Muscle of back (tissue), 3 donors: ENCODE measurements at regions not wholly inside any gene's neighbourhood (a gene's known extent, or its start where the extent isn't known, plus 50 kb on each side); places are given as distances from the start of the nearest gene placed in this dataset.
"Not testable (repeated sequence)": the region's sequence is repeated elsewhere in the genome, so short reads cannot be mapped to it uniquely, and the experiment has no call there.

Experiments used
- DNase-seq, 3 donors: peaks; one replicate each; pipeline versions ENCODE4 v3.0.0 to v3.0.0-alpha.2; 2013

DNA sequence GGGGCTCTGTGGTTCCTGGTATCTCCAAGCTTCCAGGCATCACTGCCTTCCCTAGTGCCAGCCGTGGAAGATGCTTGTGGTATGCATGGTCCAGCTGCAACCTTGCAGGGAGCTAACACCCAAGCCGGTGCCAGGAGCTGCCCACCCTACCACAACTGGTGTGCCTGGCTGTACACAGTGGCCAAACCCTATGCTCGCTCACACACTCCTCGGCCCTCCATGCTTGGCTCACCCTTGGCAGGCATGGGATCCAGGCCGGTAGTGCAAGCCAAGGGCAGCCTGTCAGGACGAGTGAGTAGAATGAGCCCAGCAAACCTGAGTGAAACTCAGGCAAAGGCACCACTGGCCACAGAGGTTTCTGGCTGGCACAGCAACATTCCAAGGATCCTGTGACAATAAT lies 1676.0 kb downstream of the SLITRK1 start:
- DNase-seq = no peak

- no peak for DNase-seq
Measured at GRCh38 chr13:82202398-82202797, 1679.9 kb downstream of the SLITRK1 start.

GRCh38 chr13:82196087-82196486 lies 1686.2 kb downstream of the SLITRK1 start:
- no peak for DNase-seq

GRCh38 chr13:82187227-82187626 lies 1695.0 kb downstream of the SLITRK1 start:
- DNase-seq = no peak

GRCh38 chr13:82176751-82177150 lies 1705.5 kb downstream of the SLITRK1 start:
- DNase-seq = no peak

- no peak for DNase-seq
Measured at GRCh38 chr13:82165396-82166174, 1716.7 kb downstream of the SLITRK1 start.

DNA sequence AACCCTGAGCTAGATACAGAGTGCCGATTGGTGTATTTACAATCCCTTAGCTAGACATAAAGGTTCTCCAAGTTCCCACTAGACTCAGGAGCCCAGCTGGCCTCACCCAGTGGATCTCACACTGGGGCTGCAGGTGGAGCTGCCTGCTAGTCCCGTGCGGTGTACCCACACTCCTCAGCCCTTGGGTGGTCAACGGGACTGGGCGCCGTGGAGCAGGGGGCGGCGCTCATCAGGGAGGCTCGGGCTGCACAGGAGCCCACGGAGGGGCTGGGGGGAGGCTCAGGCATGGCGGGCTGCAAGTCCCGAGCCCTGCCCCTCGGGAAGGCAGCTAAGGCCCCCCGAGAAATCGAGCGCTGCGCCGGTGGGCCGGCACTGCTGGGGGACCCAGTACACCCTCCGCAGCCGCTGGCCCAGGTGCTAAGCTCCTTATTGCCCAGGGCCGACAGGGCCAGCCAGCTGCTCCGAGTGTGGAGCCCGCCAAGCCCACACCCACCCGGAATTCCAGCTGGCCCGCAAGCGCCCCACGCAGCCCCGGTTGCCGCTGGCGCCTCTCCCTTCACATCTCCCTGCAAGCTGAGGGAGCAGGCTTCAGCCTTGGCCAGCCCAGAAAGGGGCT lies 1717.4 kb downstream of the SLITRK1 start:
- not testable (repeated sequence) for DNase-seq

GRCh38 chr13:82147526-82147925 lies 1734.7 kb downstream of the SLITRK1 start:
- no peak for DNase-seq

DNA sequence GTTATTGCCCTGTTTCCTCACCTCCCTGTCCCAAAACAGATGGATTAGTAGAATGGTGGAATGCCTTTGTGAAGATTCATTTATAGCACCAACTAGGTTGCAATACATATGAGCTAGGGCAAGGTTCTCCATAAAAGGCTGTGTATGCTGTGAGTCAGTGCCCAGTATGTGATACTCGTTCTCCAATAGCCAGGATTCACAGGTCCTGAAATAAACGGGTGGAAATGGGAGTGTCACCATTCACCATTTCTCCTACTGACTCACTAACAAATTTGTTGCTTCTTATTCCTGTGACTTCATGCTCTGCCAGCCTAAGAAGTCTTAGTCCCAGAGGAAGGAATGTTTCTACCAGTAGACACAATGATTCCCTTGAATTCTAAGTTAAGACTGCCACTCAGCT lies 1745.4 kb downstream of the SLITRK1 start:
- no peak for DNase-seq

GRCh38 chr13:82129281-82129680 lies 1753.0 kb downstream of the SLITRK1 start:
- no peak for DNase-seq

DNA sequence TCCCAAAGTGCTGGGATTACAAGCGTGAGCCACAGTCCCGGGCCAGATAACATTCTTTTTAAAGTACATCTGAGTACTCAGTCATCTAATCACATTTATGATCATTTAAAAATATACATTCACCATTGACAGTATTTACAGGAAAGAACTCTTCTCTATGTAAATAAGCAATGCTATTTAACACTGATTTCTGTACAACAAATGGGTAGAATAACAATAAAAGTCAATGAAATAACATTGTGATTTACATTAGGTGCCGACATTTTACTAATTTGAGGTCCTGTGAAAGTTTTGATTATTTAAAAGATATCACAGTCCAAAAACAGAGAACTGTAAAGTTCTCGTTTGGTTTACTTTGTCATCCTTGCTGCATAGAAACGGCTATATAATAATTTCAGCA lies 1763.7 kb downstream of the SLITRK1 start:
- DNase-seq = no peak

DNA sequence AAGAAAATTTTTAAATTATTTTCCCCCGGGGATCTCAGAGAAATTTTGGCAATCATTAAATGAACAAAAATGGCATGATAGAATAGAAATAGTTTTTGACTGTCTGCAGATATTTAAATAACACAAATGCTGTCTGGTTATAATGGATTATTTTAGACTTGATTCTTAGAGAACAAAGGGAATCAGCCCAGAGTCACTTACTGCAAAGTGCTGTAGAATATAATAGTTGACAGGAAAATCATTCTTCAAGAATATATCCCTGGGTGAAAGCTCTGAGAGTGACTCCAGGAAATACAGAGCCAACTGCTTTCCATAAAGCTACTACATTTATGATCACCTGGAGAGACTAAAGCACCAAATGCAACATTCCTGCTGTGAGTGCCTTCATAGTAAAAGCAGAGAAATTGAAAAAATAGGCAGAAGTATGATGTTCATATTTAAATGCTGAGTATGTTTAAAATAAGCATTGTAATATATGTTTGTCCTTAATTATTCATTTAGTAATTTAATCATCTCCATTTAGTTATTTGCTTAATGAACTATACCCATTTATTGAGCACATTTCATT lies 1765.8 kb downstream of the SLITRK1 start:
- DNase-seq = no peak

DNA sequence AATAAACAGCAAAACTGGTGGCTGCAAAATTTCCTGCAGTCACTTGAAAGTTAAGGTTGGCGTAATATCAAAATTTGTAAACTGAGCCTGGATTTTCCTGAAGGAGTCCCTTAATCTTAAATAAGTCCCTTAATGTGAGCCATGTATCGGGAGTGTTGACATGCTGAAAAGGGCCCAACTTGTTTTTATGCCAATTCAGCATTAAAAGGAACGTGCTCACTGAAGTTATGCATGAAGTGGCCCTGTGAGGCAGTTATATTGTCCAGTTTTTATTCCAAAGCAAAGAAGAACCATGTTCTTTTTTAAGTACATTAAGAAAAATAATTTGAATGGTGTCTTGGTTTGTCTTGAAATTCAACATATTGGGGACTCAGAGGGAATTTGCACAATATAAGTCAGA lies 1766.9 kb downstream of the SLITRK1 start:
- no peak for DNase-seq

DNA sequence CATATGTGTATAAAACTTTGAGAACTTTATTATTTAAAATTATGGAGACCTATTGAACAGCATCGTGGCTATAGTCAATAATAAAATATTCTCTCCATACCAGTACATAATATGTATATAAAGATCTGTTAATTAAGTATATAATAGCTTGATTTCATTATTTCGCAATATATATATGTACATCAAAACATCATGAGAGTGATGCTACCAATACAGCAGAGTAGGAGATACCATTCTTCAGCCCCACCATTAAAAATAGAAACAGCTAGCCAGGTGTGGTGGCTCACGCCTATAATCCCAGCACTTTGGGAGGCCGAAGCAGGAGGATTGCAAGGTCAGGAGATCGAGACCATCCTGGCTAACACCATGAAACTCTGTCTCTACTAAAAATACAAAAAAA lies 1755.3 kb upstream of the SPRY2 start:
- no peak for DNase-seq

- no peak for DNase-seq
Measured at GRCh38 chr13:82092312-82092711, 1751.4 kb upstream of the SPRY2 start.

- no peak for DNase-seq
Measured at GRCh38 chr13:82088781-82089180, 1747.9 kb upstream of the SPRY2 start.

DNA sequence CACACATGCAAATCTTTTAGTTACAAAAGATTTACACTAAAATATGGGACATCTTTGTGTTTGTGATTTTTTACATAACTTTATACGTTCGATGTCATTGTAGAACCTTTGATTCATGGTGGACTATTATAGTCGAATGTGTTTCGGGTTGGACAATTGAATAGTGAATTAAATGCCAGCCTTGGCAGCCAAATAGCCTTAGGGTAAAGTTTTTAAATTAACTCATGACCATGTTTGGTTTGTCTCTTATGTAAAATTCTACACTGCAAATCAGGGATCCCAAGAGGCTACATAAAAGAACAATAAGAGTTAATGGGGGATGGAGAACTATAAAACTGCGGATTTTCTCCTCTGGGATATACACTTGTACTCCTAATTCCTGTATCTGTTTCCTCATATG lies 1735.6 kb upstream of the SPRY2 start:
- DNase-seq = no peak

DNA sequence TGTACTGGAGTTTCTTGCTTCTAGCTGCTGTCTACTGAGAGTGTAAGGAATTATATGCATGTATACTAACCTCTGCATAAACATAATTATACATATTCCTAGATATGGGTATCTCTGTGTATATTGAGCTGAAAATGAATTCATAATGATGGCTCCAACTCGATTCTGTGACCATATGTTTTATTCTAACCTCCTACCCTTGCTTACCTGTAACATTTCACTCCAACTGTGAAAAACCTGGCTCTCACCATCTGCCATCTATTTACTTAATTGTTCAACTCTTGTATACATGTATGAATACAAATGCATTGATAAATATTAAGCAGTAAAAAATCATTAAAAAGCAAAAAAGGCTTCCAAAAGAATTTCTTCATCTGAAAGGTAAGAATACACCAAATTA lies 1729.5 kb upstream of the SPRY2 start:
- no peak for DNase-seq

- no peak for DNase-seq
Measured at GRCh38 chr13:82062772-82063171, 1721.8 kb upstream of the SPRY2 start.

DNA sequence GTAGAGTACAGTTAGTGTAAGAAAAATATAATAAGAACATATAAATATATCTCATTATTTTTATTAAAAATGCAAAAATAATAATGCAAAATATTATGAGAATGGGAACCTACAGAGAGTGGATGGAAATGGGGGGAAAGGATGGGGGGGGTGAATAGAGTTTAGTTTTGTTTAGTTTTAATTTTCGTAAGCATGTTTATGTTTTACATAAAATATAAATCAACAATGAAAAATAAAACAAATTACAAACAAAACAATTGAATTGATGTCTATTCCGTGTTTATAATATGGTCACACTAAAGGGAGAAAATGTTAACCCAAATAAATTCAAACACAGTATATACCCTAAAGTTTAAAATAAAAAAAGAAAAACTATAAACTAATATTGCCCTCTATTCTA lies 1717.4 kb upstream of the SPRY2 start:
- no peak for DNase-seq

DNA sequence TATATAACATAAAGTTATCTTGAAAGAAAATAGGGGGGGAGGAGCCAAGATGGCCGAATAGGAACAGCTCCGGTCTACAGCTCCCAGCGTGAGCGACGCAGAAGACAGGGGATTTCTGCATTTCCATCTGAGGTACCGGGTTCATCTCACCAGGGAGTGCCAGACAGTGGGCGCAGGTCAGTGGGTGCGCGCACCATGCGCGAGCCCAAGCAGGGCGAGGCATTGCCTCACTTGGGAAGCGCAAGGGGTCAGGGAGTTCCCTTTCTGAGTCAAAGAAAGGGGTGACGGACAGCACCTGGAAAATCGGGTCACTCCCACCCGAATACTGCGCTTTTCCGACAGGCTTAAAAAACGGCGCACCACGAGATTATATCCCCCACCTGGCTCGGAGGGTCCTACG lies 1704.4 kb upstream of the SPRY2 start:
- DNase-seq = not testable (repeated sequence)

- DNase-seq = no peak
Measured at GRCh38 chr13:82036602-82037001, 1695.7 kb upstream of the SPRY2 start.

DNA sequence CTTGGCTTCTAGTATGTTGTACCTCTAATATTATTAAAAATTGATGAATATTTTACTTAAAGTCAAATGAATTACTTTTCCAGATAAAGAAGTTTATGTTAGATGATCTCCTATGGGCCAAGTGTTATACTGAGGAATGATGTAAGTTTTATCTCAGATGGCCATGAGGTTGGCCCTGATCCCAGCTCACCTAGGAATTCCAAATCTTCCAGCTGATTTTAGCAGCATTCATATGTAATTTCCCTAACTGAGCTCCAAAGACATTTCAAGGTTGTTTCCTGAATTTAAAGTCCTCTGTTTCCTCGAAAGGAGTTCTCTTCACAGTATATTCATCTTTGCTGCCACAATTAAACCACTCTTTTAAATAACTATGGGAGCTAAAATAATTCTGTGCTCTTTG lies 1670.4 kb upstream of the SPRY2 start:
- peak in 2 of 3 donors; percentile 13 for DNase-seq
